ENCODE measurements at regions not wholly inside any gene's neighbourhood (a gene's known extent, or its start where the extent isn't known, plus 50 kb on each side); places are given as distances from the start of the nearest gene placed in this dataset.

DNA sequence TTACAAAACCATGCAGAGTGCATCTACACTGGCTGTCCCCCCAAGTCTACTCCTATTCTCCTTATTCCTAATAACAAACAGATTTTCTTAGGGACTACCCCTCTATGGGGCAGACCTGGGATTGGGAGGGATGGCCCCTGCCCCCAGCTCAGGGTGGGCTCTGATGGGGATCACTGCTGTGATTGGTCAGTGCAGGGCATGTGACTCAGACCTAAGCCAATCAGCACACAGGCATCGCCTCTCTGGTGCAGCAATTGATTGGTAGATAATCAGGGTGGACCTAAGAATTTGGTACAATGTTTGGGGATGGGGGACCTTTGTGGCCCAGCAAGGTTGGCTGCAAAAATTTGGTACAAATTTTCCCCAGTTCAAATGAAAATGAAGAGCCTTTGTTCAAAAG is 57.2 kb upstream of the SHANK2 start:
- peaks cover 9% of the 10 kb centered on the region for H3K4me1 Mint-ChIP-seq
- H3K36me3 Mint-ChIP-seq (ENCODE audit: low read depth), result no peaks in the 10 kb centered on the region
- H3K4me3 Mint-ChIP-seq, result no peak overlapping the region
- peaks cover 22% of the 10 kb centered on the region for H3K9me3 Mint-ChIP-seq
- peaks cover 30% of the 10 kb centered on the region for H3K27me3 Mint-ChIP-seq (ENCODE audit: low read depth, poor library complexity)
- DNase-seq, result no peak
- no peak overlapping the region for H3K27ac Mint-ChIP-seq
- TF ChIP-seq, protein P1, sequence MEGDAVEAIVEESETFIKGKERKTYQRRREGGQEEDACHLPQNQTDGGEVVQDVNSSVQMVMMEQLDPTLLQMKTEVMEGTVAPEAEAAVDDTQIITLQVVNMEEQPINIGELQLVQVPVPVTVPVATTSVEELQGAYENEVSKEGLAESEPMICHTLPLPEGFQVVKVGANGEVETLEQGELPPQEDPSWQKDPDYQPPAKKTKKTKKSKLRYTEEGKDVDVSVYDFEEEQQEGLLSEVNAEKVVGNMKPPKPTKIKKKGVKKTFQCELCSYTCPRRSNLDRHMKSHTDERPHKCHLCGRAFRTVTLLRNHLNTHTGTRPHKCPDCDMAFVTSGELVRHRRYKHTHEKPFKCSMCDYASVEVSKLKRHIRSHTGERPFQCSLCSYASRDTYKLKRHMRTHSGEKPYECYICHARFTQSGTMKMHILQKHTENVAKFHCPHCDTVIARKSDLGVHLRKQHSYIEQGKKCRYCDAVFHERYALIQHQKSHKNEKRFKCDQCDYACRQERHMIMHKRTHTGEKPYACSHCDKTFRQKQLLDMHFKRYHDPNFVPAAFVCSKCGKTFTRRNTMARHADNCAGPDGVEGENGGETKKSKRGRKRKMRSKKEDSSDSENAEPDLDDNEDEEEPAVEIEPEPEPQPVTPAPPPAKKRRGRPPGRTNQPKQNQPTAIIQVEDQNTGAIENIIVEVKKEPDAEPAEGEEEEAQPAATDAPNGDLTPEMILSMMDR (IDR thresholded peaks at IDR 0.05), result no peak

DNA sequence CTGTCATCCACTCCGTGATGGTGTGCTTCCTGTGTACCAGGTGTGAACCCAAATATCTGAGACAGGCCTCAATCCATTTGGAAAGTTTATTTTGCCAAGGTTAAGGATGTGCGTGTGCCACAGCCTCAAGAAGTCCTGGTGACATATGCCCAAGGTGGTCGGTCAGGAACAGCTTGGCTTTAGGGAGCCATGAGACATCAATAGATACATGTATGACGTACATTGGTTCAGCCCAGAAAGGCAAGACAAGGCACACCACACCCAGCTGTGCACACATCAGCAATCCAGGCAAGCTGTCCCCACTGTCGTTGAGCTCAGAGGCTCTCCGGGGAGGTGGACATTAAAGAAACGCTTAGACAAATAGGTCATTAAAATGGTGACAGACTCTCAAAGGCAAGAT is 56.8 kb upstream of the SHANK2 start:
- no peaks in the 10 kb centered on the region for H3K36me3 Mint-ChIP-seq (ENCODE audit: low read depth)
- H3K4me1 Mint-ChIP-seq, result peaks cover 9% of the 10 kb centered on the region
- TF ChIP-seq, protein P1 (IDR thresholded peaks at IDR 0.05), result no peak
- H3K4me3 Mint-ChIP-seq, result no peak overlapping the region
- no peak for DNase-seq
- no peak overlapping the region for H3K27ac Mint-ChIP-seq
- peaks cover 19% of the 10 kb centered on the region for H3K9me3 Mint-ChIP-seq
- H3K27me3 Mint-ChIP-seq (ENCODE audit: low read depth, poor library complexity), result peaks cover 33% of the 10 kb centered on the region

DNA sequence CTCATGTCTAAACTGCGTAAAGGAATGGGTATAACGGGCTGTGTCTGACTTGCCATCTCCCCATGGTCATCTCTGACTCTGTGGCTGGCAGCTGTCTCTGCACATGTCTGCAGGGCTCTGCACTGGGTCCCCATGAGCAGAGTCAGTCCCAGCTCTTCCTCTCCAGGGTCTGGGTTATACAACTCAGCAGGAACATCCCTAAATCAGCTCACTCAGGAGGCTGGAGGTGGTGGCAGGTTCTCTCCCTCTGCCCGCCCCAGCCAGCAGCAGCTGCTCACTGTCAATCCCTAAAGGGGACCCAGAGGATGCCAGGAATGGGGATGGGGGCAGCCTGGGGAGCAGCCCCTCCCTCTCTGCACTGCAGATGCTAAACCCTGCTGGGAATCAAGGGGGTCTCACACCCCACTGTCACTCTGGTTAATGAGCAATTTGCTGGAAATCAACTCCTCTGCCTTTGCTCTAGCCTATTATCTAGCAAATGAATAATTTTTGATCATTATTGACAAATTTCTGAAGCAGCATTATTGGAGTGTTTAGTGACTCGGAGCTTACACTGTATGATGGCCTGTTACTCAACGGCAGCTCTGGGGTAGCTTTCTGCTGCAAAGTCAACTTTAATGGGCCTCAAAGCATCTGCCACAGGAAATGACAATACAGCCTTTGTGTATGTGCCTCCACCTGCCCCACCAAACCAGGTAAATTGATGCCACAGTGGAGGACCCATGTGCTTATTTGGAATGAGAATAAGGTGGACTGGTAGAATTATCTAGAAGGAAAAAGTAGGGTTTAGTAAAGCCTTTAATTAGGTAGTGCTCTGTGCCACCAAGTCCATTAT is 55.7 kb upstream of the SHANK2 start:
- DNase-seq, result no peak
- TF ChIP-seq, protein P1 (IDR thresholded peaks at IDR 0.05), result no peak
- no peak overlapping the region for H3K4me3 Mint-ChIP-seq
- peaks cover 17% of the 10 kb centered on the region for H3K9me3 Mint-ChIP-seq
- no peaks in the 10 kb centered on the region for H3K36me3 Mint-ChIP-seq (ENCODE audit: low read depth)
- H3K27me3 Mint-ChIP-seq (ENCODE audit: low read depth, poor library complexity), result peaks cover 31% of the 10 kb centered on the region
- no peak overlapping the region for H3K27ac Mint-ChIP-seq
- peaks cover 13% of the 10 kb centered on the region for H3K4me1 Mint-ChIP-seq

DNA sequence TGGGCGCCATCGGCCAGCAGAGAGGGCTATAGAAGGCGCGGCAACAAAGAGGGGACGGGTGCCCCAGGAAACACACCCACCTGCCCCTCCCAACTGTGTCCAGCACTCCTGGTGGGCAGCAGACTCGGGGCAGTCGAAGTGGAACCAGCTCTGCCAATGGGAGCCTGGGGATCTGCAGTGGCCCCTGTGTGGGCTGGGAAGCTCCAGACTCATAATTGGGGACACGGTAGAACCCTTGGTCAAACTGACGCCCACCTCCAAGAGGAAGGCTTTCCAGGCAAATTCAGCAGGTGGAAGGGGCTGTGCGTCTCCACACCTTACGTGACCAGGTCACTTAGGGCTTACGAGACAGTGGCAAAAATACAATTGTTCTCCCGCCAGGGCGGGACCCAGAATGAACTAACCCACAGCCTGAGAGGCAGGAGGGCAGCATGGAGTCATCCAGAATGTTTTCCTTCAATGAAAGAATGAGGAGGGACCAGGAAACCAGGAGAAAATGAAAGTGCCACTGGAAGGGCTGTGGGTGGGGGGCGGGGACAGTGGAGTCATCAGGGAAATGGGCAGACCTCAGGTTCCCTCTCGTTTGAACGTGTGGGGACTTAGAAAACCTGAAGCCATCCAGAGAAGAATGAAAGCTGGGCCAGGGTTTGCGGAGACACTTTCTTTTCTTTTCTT is 53.2 kb upstream of the SHANK2 start:
- peaks cover 18% of the 10 kb centered on the region for H3K27me3 Mint-ChIP-seq (ENCODE audit: low read depth, poor library complexity)
- H3K27ac Mint-ChIP-seq, result no peak overlapping the region
- no peak for DNase-seq
- no peaks in the 10 kb centered on the region for H3K36me3 Mint-ChIP-seq (ENCODE audit: low read depth)
- peaks cover 35% of the 10 kb centered on the region for H3K4me1 Mint-ChIP-seq
- TF ChIP-seq, protein P1 (IDR thresholded peaks at IDR 0.05), result no peak
- H3K9me3 Mint-ChIP-seq, result peaks cover 6% of the 10 kb centered on the region
- no peak overlapping the region for H3K4me3 Mint-ChIP-seq

DNA sequence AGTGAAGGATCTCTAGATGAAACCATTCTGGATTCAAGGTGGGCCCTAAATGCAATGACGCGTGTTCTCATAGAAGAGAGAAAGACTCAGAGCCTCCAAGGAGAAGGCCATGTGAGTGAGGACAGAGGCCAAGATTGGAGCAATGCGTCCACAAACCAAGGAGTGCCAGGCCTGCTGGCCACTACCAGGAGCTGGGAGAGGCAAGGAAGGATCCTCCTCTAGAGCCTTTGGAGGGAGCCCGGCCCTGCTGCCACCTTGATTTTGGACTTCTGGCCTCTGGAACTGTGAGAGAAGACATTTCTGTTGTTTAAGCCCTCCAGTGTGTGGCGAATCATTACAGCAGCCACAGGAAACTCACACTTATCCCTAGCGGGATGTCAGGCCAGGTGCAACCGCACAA is 52.7 kb upstream of the SHANK2 start:
- Mint-ChIP-seq H3K27ac (no peak overlapping the region), H3K36me3 (ENCODE audit: low read depth) (no peaks in the 10 kb centered on the region), H3K27me3 (ENCODE audit: low read depth, poor library complexity) (peaks cover 18% of the 10 kb centered on the region), H3K4me3 (no peak overlapping the region), H3K4me1 (peaks cover 40% of the 10 kb centered on the region), H3K9me3 (peaks cover 6% of the 10 kb centered on the region)
- TF ChIP-seq, protein P1 (IDR thresholded peaks at IDR 0.05), result no peak
- DNase-seq, result no peak
